Stomach (tissue), 8 donors: ENCODE measurements at regions not wholly inside any gene's neighbourhood (a gene's known extent, or its start where the extent isn't known, plus 50 kb on each side); places are given as distances from the start of the nearest gene placed in this dataset.

Experiments
- DNase-seq, 2 donors: peaks; one replicate each; pipeline versions ENCODE4 v3.0.0 to v3.0.0-alpha.2; 2013 to 2019
- H3K27ac ChIP-seq, 5 donors: fragments of 200-600 bp in 4 of 5; sonication (generic) in 4 of 5; one replicate each; pipeline ENCODE4 v1.5.1; 2013 to 2019; ENCODE audit warnings: mild to moderate bottlenecking in 1 of 5, moderate library complexity in 1 of 5
- H3K27me3 ChIP-seq, 3 donors: fragments of 200-600 bp; sonication (generic); one replicate each; pipeline ENCODE4 v1.5.1; 2017 to 2019; ENCODE audit warnings: mixed run types in 1 of 3
- H3K36me3 ChIP-seq, 4 donors: fragments of 200-600 bp; sonication (generic); 1 replicate in 3 of 4; 2 replicates in 1 of 4; pipeline ENCODE4 v1.5.1; 2016 to 2019
- H3K4me1 ChIP-seq, 4 donors: fragments of 200-600 bp; sonication (generic); one replicate each; pipeline ENCODE4 v1.5.1; 2016 to 2019
- H3K4me3 ChIP-seq, 4 donors: fragments of 200-600 bp; sonication (generic) in 3 of 4; one replicate each; pipeline ENCODE4 v1.5.1; 2016 to 2019; ENCODE audit warnings: mild to moderate bottlenecking in 1 of 4
- H3K9me3 ChIP-seq, 4 donors: fragments of 200-600 bp; sonication (generic); one replicate each; pipeline ENCODE4 v1.5.1; 2016 to 2019
- EP300 ChIP-seq: sonication (generic); formaldehyde crosslinking; IDR thresholded peaks from one replicate; pipeline ENCODE4 v1.6.1; 2017; ENCODE audit warnings: antibody characterized with exemption
- POLR2A ChIP-seq, 4 donors: fragments of 450-650 bp; IDR thresholded peaks; one replicate each; pipeline ENCODE4 v1.6.1; 2016; ENCODE audit warnings: antibody characterized with exemption in 4 of 4, control low read depth in 2 of 4, mild to moderate bottlenecking in 1 of 4, moderate library complexity in 1 of 4
- POLR2AphosphoS5 ChIP-seq, 3 donors: sonication (generic); formaldehyde crosslinking; IDR thresholded peaks; one replicate each; pipeline ENCODE4 v1.6.1; 2016; ENCODE audit warnings: antibody characterized with exemption in 3 of 3
- WGBS, 5 donors: extraction: QIAGEN DNeasy Blood & Tissue Kit in 3 of 5; methylation state at CpG; one replicate each; pipeline versions ENCODE4 v1.1.5 to v1.1.7; 2013 to 2018; 5-methylcytosine and 5-hydroxymethylcytosine counted together
- intact Hi-C: fragments of 100-400 bp; cut with DNase I; formaldehyde crosslinking; loops from one replicate; pipeline ENCODE4 v1.15.1; 2023; ENCODE audit warnings: low total_unique reads
- TF ChIP-seq, protein P1 (sequence below), 7 experiments: fragments of 450-650 bp in 4 of 7; fragments of 200-600 bp in 3 of 7; sonication (generic) in 3 of 7; IDR thresholded peaks; one replicate each; pipeline ENCODE4 v1.5.1; 2016 to 2019; ENCODE audit warnings: antibody characterized with exemption in 7 of 7, control low read depth in 2 of 7, mild to moderate bottlenecking in 1 of 7
- donor health status: healthy with polysubstance abuse.
- donor health status: Bipolar disorder and iron deficiency.
- donor health status: healthy.

DNA sequence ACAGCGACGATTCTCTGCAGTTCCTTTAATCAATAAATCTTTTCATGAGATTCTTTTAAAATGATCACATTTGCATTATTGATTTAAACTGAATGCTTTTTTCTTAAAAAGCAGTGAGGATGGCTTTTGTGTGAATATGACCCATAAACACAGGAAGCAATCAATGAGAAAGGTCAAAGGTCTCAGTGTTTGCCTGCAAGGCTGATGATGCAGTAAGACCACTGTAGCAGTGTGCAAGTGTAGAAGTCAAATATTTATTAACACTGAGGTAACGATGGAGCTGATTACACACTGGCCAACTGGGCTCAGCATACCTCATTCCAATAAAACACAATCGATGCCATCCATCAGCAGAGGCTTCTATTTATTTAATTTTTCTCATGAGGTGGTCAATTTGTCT is 633.5 kb downstream of the DCDC2C start:
- H3K27ac ChIP-seq = no peak overlapping the region
- H3K4me3 ChIP-seq = no peak overlapping the region
- peaks cover 0 to 7% (median 0%) of the 10 kb centered on the region in 4 donors for H3K9me3 ChIP-seq
- H3K27me3 ChIP-seq = no peaks in the 10 kb centered on the region
- no peak for DNase-seq
- TF ChIP-seq EP300 (no peak), POLR2AphosphoS5 (IDR thresholded peaks at IDR 0.05) (no peak), POLR2A (IDR thresholded peaks at IDR 0.05) (no peak)
- TF ChIP-seq, protein P1, sequence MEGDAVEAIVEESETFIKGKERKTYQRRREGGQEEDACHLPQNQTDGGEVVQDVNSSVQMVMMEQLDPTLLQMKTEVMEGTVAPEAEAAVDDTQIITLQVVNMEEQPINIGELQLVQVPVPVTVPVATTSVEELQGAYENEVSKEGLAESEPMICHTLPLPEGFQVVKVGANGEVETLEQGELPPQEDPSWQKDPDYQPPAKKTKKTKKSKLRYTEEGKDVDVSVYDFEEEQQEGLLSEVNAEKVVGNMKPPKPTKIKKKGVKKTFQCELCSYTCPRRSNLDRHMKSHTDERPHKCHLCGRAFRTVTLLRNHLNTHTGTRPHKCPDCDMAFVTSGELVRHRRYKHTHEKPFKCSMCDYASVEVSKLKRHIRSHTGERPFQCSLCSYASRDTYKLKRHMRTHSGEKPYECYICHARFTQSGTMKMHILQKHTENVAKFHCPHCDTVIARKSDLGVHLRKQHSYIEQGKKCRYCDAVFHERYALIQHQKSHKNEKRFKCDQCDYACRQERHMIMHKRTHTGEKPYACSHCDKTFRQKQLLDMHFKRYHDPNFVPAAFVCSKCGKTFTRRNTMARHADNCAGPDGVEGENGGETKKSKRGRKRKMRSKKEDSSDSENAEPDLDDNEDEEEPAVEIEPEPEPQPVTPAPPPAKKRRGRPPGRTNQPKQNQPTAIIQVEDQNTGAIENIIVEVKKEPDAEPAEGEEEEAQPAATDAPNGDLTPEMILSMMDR (IDR thresholded peaks at IDR 0.05) = no peak
- intact Hi-C loops = no loop called here
- no peaks in the 10 kb centered on the region for H3K36me3 ChIP-seq
- 29 to 47% (median 42%) methylated on average over 4 of the region's 4 CpGs for WGBS, 5 donors
- no peaks in the 10 kb centered on the region for H3K4me1 ChIP-seq

DNA sequence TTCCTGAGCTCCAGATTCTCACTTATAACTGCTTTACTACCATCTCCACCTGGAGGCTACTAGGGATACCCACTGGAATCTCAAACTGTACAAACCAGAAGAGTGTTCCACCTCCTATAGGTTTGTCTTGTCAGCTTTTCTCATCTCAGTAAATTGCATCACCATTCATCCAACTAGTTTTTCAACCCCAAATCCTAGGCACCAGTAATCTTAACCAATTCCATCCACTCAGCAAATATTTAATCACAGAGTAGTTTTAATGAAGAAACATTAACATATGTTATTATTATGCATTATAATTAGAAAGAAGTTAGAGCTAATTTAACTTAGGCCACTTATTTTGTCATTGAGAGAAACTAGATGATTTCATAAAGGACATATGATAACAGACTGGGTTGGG is 635.0 kb downstream of the DCDC2C start:
- intact Hi-C loops = no loop called here
- H3K27ac ChIP-seq = no peak overlapping the region

DNA sequence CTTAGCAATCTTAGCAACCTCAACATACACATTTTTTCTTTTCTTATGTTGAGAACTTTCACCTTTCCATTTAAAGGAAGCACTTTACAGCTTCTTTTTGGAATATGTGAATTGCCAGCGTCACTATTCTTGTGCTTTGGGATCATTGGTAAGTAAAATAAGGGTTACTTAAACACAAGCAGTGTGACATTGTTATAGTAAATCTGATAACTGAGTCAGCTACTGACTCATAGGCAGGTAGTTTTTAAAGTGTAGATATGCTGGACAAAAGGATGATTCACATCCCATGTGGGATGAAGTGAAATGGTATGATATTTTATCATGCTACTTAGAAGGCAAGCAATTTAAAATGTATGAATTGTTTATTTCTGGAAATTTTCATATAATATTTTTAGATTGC is 637.2 kb downstream of the DCDC2C start:
- no peaks in the 10 kb centered on the region for H3K4me1 ChIP-seq
- intact Hi-C loops = loop anchor here (10.0 kb wide), 1 partner anchor 216 kb away; no protein-coding TSS in a partner anchor
- no peak overlapping the region for H3K4me3 ChIP-seq
- peaks cover 0 to 7% (median 0%) of the 10 kb centered on the region in 4 donors for H3K9me3 ChIP-seq
- H3K27me3 ChIP-seq = no peaks in the 10 kb centered on the region
- TF ChIP-seq POLR2A (IDR thresholded peaks at IDR 0.05) (no peak), EP300 (no peak), POLR2AphosphoS5 (IDR thresholded peaks at IDR 0.05) (no peak)
- TF ChIP-seq, protein P1 (IDR thresholded peaks at IDR 0.05) = no peak
- H3K36me3 ChIP-seq = no peaks in the 10 kb centered on the region
- DNase-seq = no peak
- 62 to 67% (median 65%) methylated on average over 1 of the region's 1 CpG for WGBS, 5 donors
- no peak overlapping the region for H3K27ac ChIP-seq

More for the DNA sequence above, 635.0 kb downstream of the DCDC2C start:
- no peak overlapping the region for H3K4me3 ChIP-seq
- TF ChIP-seq EP300 = no peak
- TF ChIP-seq, protein P1 (IDR thresholded peaks at IDR 0.05) = no peak
- TF ChIP-seq POLR2A (IDR thresholded peaks at IDR 0.05) = no peak
- no peak for TF ChIP-seq POLR2AphosphoS5 (IDR thresholded peaks at IDR 0.05)
- peaks cover 0 to 7% (median 0%) of the 10 kb centered on the region in 4 donors for H3K9me3 ChIP-seq
- H3K36me3 ChIP-seq = no peaks in the 10 kb centered on the region
- no peaks in the 10 kb centered on the region for H3K4me1 ChIP-seq
- DNase-seq = no peak
- no peaks in the 10 kb centered on the region for H3K27me3 ChIP-seq

DNA sequence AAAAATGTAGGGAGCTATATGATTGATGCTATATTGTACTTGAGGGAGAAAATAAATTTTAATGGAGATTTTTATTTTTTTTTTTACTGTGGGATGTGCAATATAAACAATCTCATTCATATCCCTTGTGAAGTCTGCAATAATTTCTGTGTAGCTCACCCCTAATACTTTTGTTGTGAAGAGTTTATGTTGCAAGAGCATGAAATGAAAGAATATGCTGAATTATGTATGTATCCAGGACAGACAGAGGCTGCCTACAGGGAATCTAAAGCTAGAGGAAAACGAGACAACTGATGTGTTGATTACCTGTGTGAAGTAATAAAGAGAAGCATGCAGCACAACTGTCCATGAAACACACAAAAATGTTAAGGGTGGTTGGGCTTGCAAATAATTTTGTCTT is 643.3 kb downstream of the DCDC2C start:
- no peaks in the 10 kb centered on the region for H3K27me3 ChIP-seq
- TF ChIP-seq EP300 = no peak
- TF ChIP-seq, protein P1 (IDR thresholded peaks at IDR 0.05) = no peak
- TF ChIP-seq POLR2A (IDR thresholded peaks at IDR 0.05) = no peak
- no peak for TF ChIP-seq POLR2AphosphoS5 (IDR thresholded peaks at IDR 0.05)
- H3K4me3 ChIP-seq = no peak overlapping the region
- 22 to 45% (median 40%) methylated on average over 1 of the region's 1 CpG for WGBS, 5 donors
- H3K27ac ChIP-seq = no peak overlapping the region
- H3K4me1 ChIP-seq = no peaks in the 10 kb centered on the region
- H3K36me3 ChIP-seq = no peaks in the 10 kb centered on the region
- no peaks in the 10 kb centered on the region for H3K9me3 ChIP-seq
- no peak for DNase-seq
- intact Hi-C loops = loop anchor here (10.0 kb wide), 1 partner anchor 222 kb away; no protein-coding TSS in a partner anchor
